Right atrium auricular region (tissue), 2 donors: ENCODE measurements at regions not wholly inside any gene's neighbourhood (a gene's known extent, or its start where the extent isn't known, plus 50 kb on each side); places are given as distances from the start of the nearest gene placed in this dataset.

ENCODE experiments used
- DNase-seq: peaks from one replicate; pipeline ENCODE4 v3.0.0-alpha.2; 2019; ENCODE audit warnings: low spot score
- H3K27ac ChIP-seq, 2 donors: fragments of 200-600 bp; sonication (generic); 1 replicate in 1 of 2; 2 replicates in 1 of 2; pipeline ENCODE4 v1.5.1; 2016 to 2019
- H3K27me3 ChIP-seq, 2 donors: fragments of 200-600 bp; sonication (generic); one replicate each; pipeline versions ENCODE4 v1.5.1 to v1.6.0; 2017 to 2019
- H3K36me3 ChIP-seq: fragments of 200-600 bp; sonication (generic); one replicate; pipeline ENCODE4 v1.5.1; 2016
- H3K4me1 ChIP-seq, 2 donors: fragments of 200-600 bp; sonication (generic); one replicate each; pipeline versions ENCODE4 v1.5.1 to v1.6.0; 2017 to 2019
- H3K4me3 ChIP-seq, 2 donors: fragments of 200-600 bp; sonication (generic); 1 replicate in 1 of 2; 2 replicates in 1 of 2; pipeline ENCODE4 v1.5.1; 2017 to 2019; ENCODE audit warnings: mild to moderate bottlenecking in 1 of 2, moderate library complexity in 1 of 2
- H3K9me3 ChIP-seq, 2 donors: fragments of 200-600 bp; sonication (generic); one replicate each; pipeline ENCODE4 v1.5.1; 2019
- CTCF ChIP-seq, 2 donors: fragments of 200-600 bp; sonication (generic); IDR thresholded peaks; one replicate each; pipeline ENCODE4 v1.5.1; 2019; ENCODE audit warnings: antibody characterized with exemption in 2 of 2

GRCh38 chr7:125804273-125804672, 874.6 kb upstream of the POT1 start:
- Histone ChIP-seq H3K27me3 (no peaks in the 10 kb centered on the region), H3K4me3 (no peak overlapping the region), H3K36me3 (no peaks in the 10 kb centered on the region), H3K9me3 (no peaks in the 10 kb centered on the region), H3K27ac (no peak overlapping the region), H3K4me1 (no peaks in the 10 kb centered on the region)
- DNase-seq, result no peak
- no peak for TF ChIP-seq CTCF (IDR thresholded peaks at IDR 0.05)

- DNase-seq, result no peak
- Histone ChIP-seq H3K9me3 (no peaks in the 10 kb centered on the region), H3K4me1 (no peaks in the 10 kb centered on the region), H3K36me3 (no peaks in the 10 kb centered on the region), H3K27me3 (no peaks in the 10 kb centered on the region), H3K4me3 (no peak overlapping the region), H3K27ac (no peak overlapping the region)
- TF ChIP-seq CTCF (IDR thresholded peaks at IDR 0.05), result no peak
These were observed 850.5 kb upstream of the POT1 start for GRCh38 chr7:125780153-125780552.

GRCh38 chr7:125775317-125775716, 845.7 kb upstream of the POT1 start:
- Histone ChIP-seq H3K27me3 (no peaks in the 10 kb centered on the region), H3K27ac (no peak overlapping the region), H3K4me1 (no peaks in the 10 kb centered on the region), H3K4me3 (no peak overlapping the region), H3K36me3 (no peaks in the 10 kb centered on the region), H3K9me3 (no peaks in the 10 kb centered on the region)
- TF ChIP-seq CTCF (IDR thresholded peaks at IDR 0.05), result no peak
- DNase-seq, result no peak

- Histone ChIP-seq H3K4me3 (no peak overlapping the region), H3K4me1 (no peaks in the 10 kb centered on the region), H3K36me3 (no peaks in the 10 kb centered on the region), H3K9me3 (no peaks in the 10 kb centered on the region), H3K27me3 (no peaks in the 10 kb centered on the region), H3K27ac (no peak overlapping the region)
- no peak for DNase-seq
- TF ChIP-seq CTCF (IDR thresholded peaks at IDR 0.05), result no peak
These were observed 843.6 kb upstream of the POT1 start for GRCh38 chr7:125773113-125773785.

- H3K4me3 ChIP-seq, result no peak overlapping the region
- H3K36me3 ChIP-seq, result no peaks in the 10 kb centered on the region
- DNase-seq, result no peak
- no peaks in the 10 kb centered on the region for H3K27me3 ChIP-seq
- H3K9me3 ChIP-seq, result no peaks in the 10 kb centered on the region
- H3K27ac ChIP-seq, result no peak overlapping the region
- no peaks in the 10 kb centered on the region for H3K4me1 ChIP-seq
- no peak for TF ChIP-seq CTCF (IDR thresholded peaks at IDR 0.05)
These were observed 818.3 kb upstream of the POT1 start for GRCh38 chr7:125747966-125748365.

- H3K36me3 ChIP-seq, result no peaks in the 10 kb centered on the region
- H3K27me3 ChIP-seq, result no peaks in the 10 kb centered on the region
- H3K27ac ChIP-seq, result no peak overlapping the region
- H3K4me1 ChIP-seq, result no peaks in the 10 kb centered on the region
- no peak for TF ChIP-seq CTCF (IDR thresholded peaks at IDR 0.05)
- no peak overlapping the region for H3K4me3 ChIP-seq
- no peak for DNase-seq
- H3K9me3 ChIP-seq, result no peaks in the 10 kb centered on the region
These were observed 816.9 kb upstream of the POT1 start for GRCh38 chr7:125746510-125746909.
